Mesothelial cell of epicardium (in vitro differentiated cells): ENCODE measurements at regions not wholly inside any gene's neighbourhood (a gene's known extent, or its start where the extent isn't known, plus 50 kb on each side); places are given as distances from the start of the nearest gene placed in this dataset.

Experiments
- DNase-seq, 2 experiments: peaks; one replicate each; pipeline ENCODE4 v3.0.0; 2021; ENCODE audit warnings: low spot score in 2 of 2; ENCODE audit not compliant: unreplicated experiment in 2 of 2
- H3K27ac Mint-ChIP-seq: 2 replicates; pipeline ENCODE4 v1.8.0; 2021; ENCODE audit warnings: mixed read lengths
- H3K27me3 Mint-ChIP-seq: 2 replicates; pipeline ENCODE4 v1.8.0; 2021; ENCODE audit warnings: low read depth, mixed read lengths
- H3K36me3 Mint-ChIP-seq: 2 replicates; pipeline ENCODE4 v1.8.0; 2021; ENCODE audit warnings: mixed read lengths
- H3K4me1 Mint-ChIP-seq: 2 replicates; pipeline ENCODE4 v1.8.0; 2021; ENCODE audit warnings: mixed read lengths
- H3K4me3 Mint-ChIP-seq: 2 replicates; pipeline ENCODE4 v1.8.0; 2021; ENCODE audit warnings: mild to moderate bottlenecking, moderate library complexity, mixed read lengths
- H3K9me3 Mint-ChIP-seq: 2 replicates; pipeline ENCODE4 v1.8.0; 2021; ENCODE audit warnings: mixed read lengths
- TF ChIP-seq, protein P1 (sequence below): fragments of 200-600 bp; sonication (generic); IDR thresholded peaks from one replicate; pipeline ENCODE4 v1.5.0; 2021; ENCODE audit warnings: antibody characterized with exemption; ENCODE audit not compliant: unreplicated experiment

DNA sequence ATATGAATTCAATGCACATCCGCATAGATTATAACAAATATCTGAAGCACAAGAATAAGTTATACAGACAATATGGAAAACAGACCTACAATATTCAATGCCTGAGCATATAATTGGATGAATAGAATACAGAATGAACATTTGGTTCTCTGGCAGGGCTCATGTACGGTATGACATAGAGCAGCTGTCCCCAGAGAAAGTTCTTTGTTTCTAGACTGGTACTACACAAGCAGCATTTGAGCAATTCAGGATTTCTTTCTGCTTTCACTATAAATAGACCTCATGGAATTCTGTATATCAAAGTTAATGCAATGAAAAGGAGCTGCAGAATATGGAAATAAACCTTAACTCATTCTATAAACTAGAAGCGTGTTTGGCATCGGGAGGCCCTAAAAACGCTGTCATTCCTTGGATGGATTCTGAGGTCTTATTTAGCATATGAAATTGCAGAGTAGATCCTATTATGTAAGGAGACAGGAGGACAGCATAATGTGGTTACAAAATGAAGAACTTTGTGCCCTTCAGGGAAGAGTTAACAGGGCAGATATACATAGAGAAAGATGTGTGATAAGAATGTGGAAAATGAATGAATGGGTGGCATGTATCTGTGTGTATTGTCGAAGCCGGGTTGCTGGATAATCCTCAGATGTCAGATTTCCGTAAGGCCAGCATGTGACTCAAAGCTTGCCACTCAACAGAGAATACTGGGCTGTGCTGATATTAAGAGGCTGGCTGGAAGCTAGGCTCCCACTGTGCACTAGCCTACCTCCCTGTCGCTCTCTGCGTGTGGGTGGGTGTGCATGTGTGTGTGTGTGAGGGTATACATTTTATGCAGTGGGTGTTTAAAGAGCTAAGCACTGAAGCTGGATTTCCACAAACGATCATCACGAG is 103.3 kb upstream of the SLC4A4 start:
- no peaks in the 10 kb centered on the region for H3K36me3 Mint-ChIP-seq
- H3K27me3 Mint-ChIP-seq: no peaks in the 10 kb centered on the region
- no peak for DNase-seq
- H3K4me3 Mint-ChIP-seq: no peak overlapping the region
- TF ChIP-seq, protein P1, sequence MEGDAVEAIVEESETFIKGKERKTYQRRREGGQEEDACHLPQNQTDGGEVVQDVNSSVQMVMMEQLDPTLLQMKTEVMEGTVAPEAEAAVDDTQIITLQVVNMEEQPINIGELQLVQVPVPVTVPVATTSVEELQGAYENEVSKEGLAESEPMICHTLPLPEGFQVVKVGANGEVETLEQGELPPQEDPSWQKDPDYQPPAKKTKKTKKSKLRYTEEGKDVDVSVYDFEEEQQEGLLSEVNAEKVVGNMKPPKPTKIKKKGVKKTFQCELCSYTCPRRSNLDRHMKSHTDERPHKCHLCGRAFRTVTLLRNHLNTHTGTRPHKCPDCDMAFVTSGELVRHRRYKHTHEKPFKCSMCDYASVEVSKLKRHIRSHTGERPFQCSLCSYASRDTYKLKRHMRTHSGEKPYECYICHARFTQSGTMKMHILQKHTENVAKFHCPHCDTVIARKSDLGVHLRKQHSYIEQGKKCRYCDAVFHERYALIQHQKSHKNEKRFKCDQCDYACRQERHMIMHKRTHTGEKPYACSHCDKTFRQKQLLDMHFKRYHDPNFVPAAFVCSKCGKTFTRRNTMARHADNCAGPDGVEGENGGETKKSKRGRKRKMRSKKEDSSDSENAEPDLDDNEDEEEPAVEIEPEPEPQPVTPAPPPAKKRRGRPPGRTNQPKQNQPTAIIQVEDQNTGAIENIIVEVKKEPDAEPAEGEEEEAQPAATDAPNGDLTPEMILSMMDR: no peak
- no peak overlapping the region for H3K27ac Mint-ChIP-seq
- peaks cover 49% of the 10 kb centered on the region for H3K4me1 Mint-ChIP-seq
- no peaks in the 10 kb centered on the region for H3K9me3 Mint-ChIP-seq

DNA sequence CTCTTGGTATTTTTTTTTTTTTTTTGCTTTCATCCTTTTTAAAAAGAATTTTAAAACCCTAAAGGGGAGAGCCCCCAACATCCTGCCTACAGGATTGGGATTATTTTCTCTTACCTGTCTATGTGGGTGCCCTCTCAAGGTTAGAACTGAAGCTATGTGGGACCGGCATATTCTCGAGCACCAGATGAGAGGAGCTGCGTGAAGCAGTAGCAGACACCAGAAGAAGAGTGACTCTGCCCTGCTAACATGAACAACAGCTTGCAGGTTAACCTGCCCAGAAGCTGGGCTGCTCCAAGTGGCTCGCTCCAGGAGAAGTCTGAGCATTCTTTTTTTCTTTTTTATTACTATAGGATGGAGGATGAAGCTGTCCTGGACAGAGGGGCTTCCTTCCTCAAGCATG is 102.6 kb upstream of the SLC4A4 start:
- H3K4me3 Mint-ChIP-seq: no peak overlapping the region
- no peaks in the 10 kb centered on the region for H3K27me3 Mint-ChIP-seq
- H3K9me3 Mint-ChIP-seq: no peaks in the 10 kb centered on the region
- no peak overlapping the region for H3K27ac Mint-ChIP-seq
- peaks cover 43% of the 10 kb centered on the region for H3K4me1 Mint-ChIP-seq
- TF ChIP-seq, protein P1: no peak
- H3K36me3 Mint-ChIP-seq: no peaks in the 10 kb centered on the region
- no peak for DNase-seq

DNA sequence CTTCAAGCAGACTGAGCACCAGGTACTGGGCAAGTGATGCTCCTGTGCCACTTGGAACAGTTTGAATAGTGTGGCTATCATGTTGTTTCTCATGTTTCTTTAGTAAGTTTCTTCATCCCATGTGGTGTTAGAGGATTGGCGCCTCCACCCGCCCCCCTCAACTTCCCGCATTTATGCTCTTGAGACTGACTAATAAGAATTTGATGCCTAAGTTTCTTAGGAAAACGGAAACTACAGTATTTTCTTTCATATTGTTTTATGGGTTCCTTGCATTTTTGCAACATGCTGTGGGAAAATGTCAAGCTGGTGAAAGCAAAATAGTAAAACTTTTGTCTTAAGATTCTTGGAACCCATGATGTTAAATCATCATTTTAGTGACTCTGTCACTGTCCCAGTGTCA is 101.2 kb upstream of the SLC4A4 start:
- Mint-ChIP-seq H3K4me3 (no peak overlapping the region), H3K27ac (no peak overlapping the region)
- TF ChIP-seq, protein P1: no peak

DNA sequence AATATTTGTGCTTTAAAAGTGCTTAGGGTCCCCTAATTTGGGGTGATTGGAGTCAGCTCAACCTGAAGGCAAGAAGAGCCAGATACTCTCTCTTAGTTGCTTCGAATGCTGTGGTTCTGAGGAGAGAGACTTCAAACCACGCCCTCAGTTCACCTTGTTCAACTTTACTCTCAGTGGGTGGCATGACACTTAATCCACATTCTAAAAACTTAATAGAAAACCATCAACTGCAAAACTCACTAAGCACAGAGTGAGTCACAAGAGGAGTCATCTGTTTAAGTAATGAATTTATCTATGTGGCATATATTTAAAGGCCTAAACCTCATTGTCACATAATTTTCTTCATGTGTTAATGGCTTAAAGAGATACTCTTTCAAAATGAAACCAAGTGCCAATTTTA is 99.5 kb upstream of the SLC4A4 start:
- Mint-ChIP-seq H3K27ac (no peak overlapping the region), H3K9me3 (no peaks in the 10 kb centered on the region), H3K27me3 (no peaks in the 10 kb centered on the region), H3K4me3 (no peak overlapping the region), H3K4me1 (peaks cover 27% of the 10 kb centered on the region), H3K36me3 (no peaks in the 10 kb centered on the region)
- TF ChIP-seq, protein P1: no peak
- DNase-seq: no peak

More for the DNA sequence above, 101.2 kb upstream of the SLC4A4 start:
- Mint-ChIP-seq H3K9me3 (no peaks in the 10 kb centered on the region), H3K36me3 (no peaks in the 10 kb centered on the region), H3K4me1 (peaks cover 41% of the 10 kb centered on the region), H3K27me3 (no peaks in the 10 kb centered on the region)
- no peak for DNase-seq

DNA sequence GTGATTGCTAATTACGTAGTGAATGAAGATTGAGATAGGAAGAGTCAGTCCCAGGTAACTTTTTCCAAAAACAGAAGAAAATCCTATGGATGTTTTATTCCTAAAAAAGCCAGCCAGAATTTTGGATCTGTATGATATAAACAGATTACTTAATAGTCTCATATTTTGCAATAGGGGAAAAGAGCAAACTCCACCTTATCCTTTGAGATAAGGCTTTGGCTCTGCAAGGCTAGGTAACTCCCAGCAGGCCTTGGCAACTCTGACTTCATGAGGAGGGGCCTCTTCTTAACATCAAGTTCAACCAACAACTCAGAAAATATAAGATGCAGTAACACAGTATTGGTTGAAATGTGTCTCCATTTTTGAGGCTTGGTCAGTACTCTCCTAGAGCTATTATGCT is 98.7 kb upstream of the SLC4A4 start:
- TF ChIP-seq, protein P1: no peak
- no peak for DNase-seq
- no peaks in the 10 kb centered on the region for H3K27me3 Mint-ChIP-seq
- H3K4me3 Mint-ChIP-seq: no peak overlapping the region
- H3K4me1 Mint-ChIP-seq: peaks cover 27% of the 10 kb centered on the region
- no peaks in the 10 kb centered on the region for H3K9me3 Mint-ChIP-seq
- H3K36me3 Mint-ChIP-seq: no peaks in the 10 kb centered on the region
- no peak overlapping the region for H3K27ac Mint-ChIP-seq
